Germinal center (tissue), 1 donor: ENCODE measurements at regions not wholly inside any gene's neighbourhood (a gene's known extent, or its start where the extent isn't known, plus 50 kb on each side); places are given as distances from the start of the nearest gene placed in this dataset.

Source experiments
- DNase-seq: peaks from one replicate; pipeline ENCODE4 v3.0.0; 2012; ENCODE audit warnings: mixed read lengths, low spot score

- DNase-seq = peak; percentile 25
Observed at GRCh38 chr10:46228563-46229071, 58.2 kb upstream of the ANTXRL start.

- peak; percentile 45 for DNase-seq
Observed at GRCh38 chr10:46229144-46229563, 57.6 kb upstream of the ANTXRL start.

- DNase-seq = no peak
Observed at GRCh38 chr10:46230615-46231014, 56.2 kb upstream of the ANTXRL start.

- DNase-seq = no peak
Observed at GRCh38 chr10:46231087-46231486, 55.7 kb upstream of the ANTXRL start.

GRCh38 chr10:46232084-46232483 lies 54.7 kb upstream of the ANTXRL start:
- DNase-seq = no peak

GRCh38 chr10:46232666-46233065 lies 54.1 kb upstream of the ANTXRL start:
- no peak for DNase-seq

- no peak for DNase-seq
Observed at GRCh38 chr10:46233181-46233580, 53.6 kb upstream of the ANTXRL start.

GRCh38 chr10:46234026-46234425 lies 52.8 kb upstream of the ANTXRL start:
- DNase-seq = no peak

GRCh38 chr10:46234431-46235060 lies 52.3 kb upstream of the ANTXRL start:
- no peak for DNase-seq

GRCh38 chr10:46235705-46236545 lies 50.9 kb upstream of the ANTXRL start:
- DNase-seq = no peak

GRCh38 chr10:46236546-46236887 lies 50.3 kb upstream of the ANTXRL start:
- DNase-seq = no peak

GRCh38 chr10:46236941-46237681 lies 49.7 kb upstream of the ANTXRL start:
- no peak for DNase-seq
